GM23338 (cell line): ENCODE measurements at regions not wholly inside any gene's neighbourhood (a gene's known extent, or its start where the extent isn't known, plus 50 kb on each side); places are given as distances from the start of the nearest gene placed in this dataset.

ENCODE experiments used
- ATAC-seq: fragments of 200-7000 bp; cut with Tn5 transposase; 3 replicates; pipeline ENCODE4 v1.9.1; 2020
- DNase-seq: peaks from one replicate; pipeline ENCODE4 v3.0.0-alpha.2; 2015; ENCODE audit warnings: low spot score
- H2AFZ ChIP-seq: fragments of 200-600 bp; sonication (generic); 2 replicates; pipeline ENCODE4 v1.8.0; 2016; ENCODE audit warnings: antibody characterized with exemption, mild to moderate bottlenecking, moderate library complexity
- H3F3A ChIP-seq: fragments of 200-600 bp; sonication (generic); replicated peaks from 2 replicates; pipeline ENCODE4 v1.8.0; 2017; ENCODE audit warnings: antibody characterized with exemption, mixed run types, low read depth
- H3K27ac ChIP-seq: fragments of 200-600 bp; sonication (generic); 2 replicates; pipeline ENCODE4 v1.6.1; 2016; ENCODE audit warnings: low read depth
- H3K27me3 ChIP-seq: fragments of 200-600 bp; sonication (generic); 2 replicates; pipeline ENCODE4 v1.8.0; 2016; ENCODE audit warnings: mild to moderate bottlenecking, mixed run types, moderate library complexity; ENCODE audit not compliant: insufficient read depth
- H3K36me3 ChIP-seq: fragments of 200-600 bp; sonication (generic); 2 replicates; pipeline ENCODE4 v1.8.0; 2016; ENCODE audit warnings: mild to moderate bottlenecking; ENCODE audit not compliant: insufficient read depth
- H3K4me1 ChIP-seq: fragments of 200-600 bp; sonication (generic); 2 replicates; pipeline ENCODE4 v1.8.0; 2016; ENCODE audit warnings: mild to moderate bottlenecking, moderate library complexity; ENCODE audit not compliant: insufficient read depth
- H3K4me2 ChIP-seq: fragments of 200-600 bp; sonication (generic); 2 replicates; pipeline ENCODE4 v1.7.1; 2017; ENCODE audit warnings: mixed run types
- H3K4me3 ChIP-seq: fragments of 200-600 bp; sonication (generic); 2 replicates; pipeline ENCODE4 v1.6.1; 2016; ENCODE audit warnings: mixed run types
- H3K79me2 ChIP-seq: fragments of 200-600 bp; sonication (generic); replicated peaks from 2 replicates; pipeline ENCODE4 v1.8.0; 2017; ENCODE audit warnings: mild to moderate bottlenecking; ENCODE audit not compliant: insufficient read depth
- H3K9me2 ChIP-seq: fragments of 200-600 bp; sonication (generic); 2 replicates; pipeline ENCODE4 v1.8.0; 2017; ENCODE audit not compliant: insufficient read depth
- H4K20me1 ChIP-seq: fragments of 200-600 bp; sonication (generic); replicated peaks from 2 replicates; pipeline ENCODE4 v1.8.0; 2017; ENCODE audit warnings: mild to moderate bottlenecking; ENCODE audit not compliant: insufficient read depth
- H3K27ac Mint-ChIP-seq: 2 replicates; pipeline ENCODE4 v1.8.0; 2020; ENCODE audit warnings: inconsistent platforms, mild to moderate bottlenecking, moderate library complexity, mixed read lengths
- H3K27me3 Mint-ChIP-seq: 3 replicates; pipeline ENCODE4 v1.8.0; 2022; ENCODE audit warnings: low read depth, mild to moderate bottlenecking, moderate library complexity, mixed read lengths, inconsistent platforms; ENCODE audit not compliant: insufficient read depth, poor library complexity
- H3K36me3 Mint-ChIP-seq: 3 replicates; pipeline ENCODE4 v1.8.0; 2021; ENCODE audit warnings: low read depth, mild to moderate bottlenecking, inconsistent platforms, moderate library complexity, mixed read lengths
- H3K4me1 Mint-ChIP-seq: 3 replicates; pipeline ENCODE4 v1.8.0; 2020; ENCODE audit warnings: mild to moderate bottlenecking, inconsistent platforms, mixed read lengths
- H3K4me3 Mint-ChIP-seq: 3 replicates; pipeline ENCODE4 v1.8.0; 2021; ENCODE audit warnings: moderate library complexity, mild to moderate bottlenecking, inconsistent platforms, mixed read lengths
- H3K9me3 Mint-ChIP-seq: 3 replicates; pipeline ENCODE4 v1.8.0; 2020; ENCODE audit warnings: moderate library complexity, mild to moderate bottlenecking, inconsistent platforms, mixed read lengths
- CTCF ChIP-seq, 2 experiments: fragments of 200-600 bp in 1 of 2; sonication (generic) in 1 of 2; conservative IDR thresholded peaks; 2 replicates each; pipeline versions ENCODE4 v1.5.1 to v1.6.1; 2016 to 2017; ENCODE audit warnings: antibody characterized with exemption in 2 of 2, low read depth in 2 of 2, mild to moderate bottlenecking in 2 of 2, moderate library complexity in 1 of 2
- ETS1 ChIP-seq: IDR thresholded peaks from 2 replicates; pipeline ENCODE4 v1.6.1; 2016; ENCODE audit warnings: antibody characterized with exemption
- EZH2 ChIP-seq: fragments of 200-600 bp; sonication (generic); IDR thresholded peaks from one replicate; pipeline ENCODE4 v1.8.0; 2017; ENCODE audit warnings: antibody characterized with exemption, mild to moderate bottlenecking, low read depth; ENCODE audit not compliant: unreplicated experiment
- EZH2phosphoT487 ChIP-seq: fragments of 200-600 bp; sonication (generic); IDR thresholded peaks from one replicate; pipeline ENCODE4 v1.8.1; 2018; ENCODE audit warnings: antibody characterized with exemption; ENCODE audit not compliant: unreplicated experiment
- JUNB ChIP-seq: IDR thresholded peaks from one replicate; pipeline ENCODE4 v1.6.1; 2016; ENCODE audit warnings: antibody characterized with exemption; ENCODE audit not compliant: unreplicated experiment
- NANOG ChIP-seq: IDR thresholded peaks from 2 replicates; pipeline ENCODE4 v1.6.1; 2016; ENCODE audit warnings: antibody characterized with exemption, borderline replicate concordance
- POLR2AphosphoS5 ChIP-seq: IDR thresholded peaks from 2 replicates; pipeline ENCODE4 v1.6.1; 2016; ENCODE audit warnings: antibody characterized with exemption, low read depth
- REST ChIP-seq: IDR thresholded peaks from one replicate; pipeline ENCODE4 v1.6.1; 2018; ENCODE audit warnings: antibody characterized with exemption; ENCODE audit not compliant: unreplicated experiment
- STAT1 ChIP-seq: IDR thresholded peaks from one replicate; pipeline ENCODE4 v1.6.1; 2016; ENCODE audit warnings: antibody characterized with exemption; ENCODE audit not compliant: unreplicated experiment
- ZNF114 ChIP-seq: fragments of 250-450 bp; sonication (Bioruptor Pico); IDR thresholded peaks from 2 replicates; pipeline ENCODE4 v1.5.0; 2020; ENCODE audit warnings: mild to moderate bottlenecking, moderate library complexity
- ZNF331 ChIP-seq: fragments of 250-450 bp; sonication (Bioruptor Pico); IDR thresholded peaks from 2 replicates; pipeline ENCODE4 v1.5.0; 2020; ENCODE audit warnings: low read depth, mild to moderate bottlenecking, moderate library complexity

GRCh38 chr5:125979636-125980035 is 443.6 kb upstream of the GRAMD2B start (continued):
- no peak for TF ChIP-seq ETS1
- TF ChIP-seq EZH2 = no peak
- no peak for TF ChIP-seq STAT1
- no peak for TF ChIP-seq NANOG
- no peak for TF ChIP-seq EZH2phosphoT487
- no peak for TF ChIP-seq POLR2AphosphoS5
- no peak for TF ChIP-seq CTCF (conservative IDR thresholded peaks at IDR 0.05; ENCODE audit: low read depth in 2 of 2)
- TF ChIP-seq ZNF114 = no peak
- no peak for TF ChIP-seq ZNF331 (CRISPR knock-in tag)
- no peak for TF ChIP-seq JUNB
- no peak for TF ChIP-seq REST

- DNase-seq (no peak), ATAC-seq (no peak)
- no peaks in the 10 kb centered on the region for H4K20me1 ChIP-seq
- no peak overlapping the region for H3K4me2 ChIP-seq
- Mint-ChIP-seq H3K4me1 (no peaks in the 10 kb centered on the region), H3K9me3 (0 out of 3 replicates have a peak, but pooled peaks cover 4% of the 10 kb centered on the region), H3K27ac (no peak overlapping the region), H3K36me3 (no peaks in the 10 kb centered on the region), H3K27me3 (no peaks in the 10 kb centered on the region), H3K4me3 (no peak overlapping the region)
- H3K4me1 ChIP-seq = no peaks in the 10 kb centered on the region
- no peak overlapping the region for H3K27ac ChIP-seq
- H3K79me2 ChIP-seq = no peaks in the 10 kb centered on the region
- no peaks in the 10 kb centered on the region for H3F3A ChIP-seq
- no peaks in the 10 kb centered on the region for H3K9me2 ChIP-seq
- no peak for TF ChIP-seq ETS1
- TF ChIP-seq NANOG = no peak
- TF ChIP-seq JUNB = no peak
- TF ChIP-seq ZNF114 = no peak
- no peak overlapping the region for H3K4me3 ChIP-seq
- H3K36me3 ChIP-seq = no peaks in the 10 kb centered on the region
- no peak overlapping the region for H2AFZ ChIP-seq
- H3K27me3 ChIP-seq = no peaks in the 10 kb centered on the region
These were observed 442.2 kb upstream of the GRAMD2B start for GRCh38 chr5:125981016-125981415.
